ENCODE measurements at regions not wholly inside any gene's neighbourhood (a gene's known extent, or its start where the extent isn't known, plus 50 kb on each side); places are given as distances from the start of the nearest gene placed in this dataset.

GRCh38 chr11:86172894-86173293, 71.7 kb upstream of the EED start:
- Histone ChIP-seq H2BK15ac (ENCODE audit: low read length) (no peak overlapping the region), H4K8ac (ENCODE audit: extremely low read depth, insufficient read depth, low read length) (no peak overlapping the region), H4K91ac (replicated peaks; ENCODE audit: insufficient read length, low read length) (no peak overlapping the region), H3K79me1 (ENCODE audit: low read depth, low read length) (no peaks in the 10 kb centered on the region), H3K4me3 (ENCODE audit: extremely low read depth in 1 of 4, insufficient read depth in 2 of 4, low read depth in 3 of 4, low read length in 4 of 4) (no peak overlapping the region), H3K18ac (ENCODE audit: extremely low read depth, low read length) (no peak overlapping the region), H3K27ac (ENCODE audit: low read depth, low read length) (no peak overlapping the region), H3K4ac (replicated peaks; ENCODE audit: insufficient read length, low read depth, low read length) (no peak overlapping the region), H4K5ac (ENCODE audit: insufficient read length, low read depth, low read length) (no peak overlapping the region), H3K9me3 (ENCODE audit: insufficient read depth in 2 of 2, low read depth in 1 of 2, low read length in 1 of 2) (no peaks in the 10 kb centered on the region), H2AFZ (ENCODE audit: low read length) (no peak overlapping the region), H4K20me1 (replicated peaks in 1 of 2; ENCODE audit: control insufficient read depth in 1 of 2, insufficient read depth in 2 of 2, low read length in 2 of 2) (no peaks in the 10 kb centered on the region), H3K27me3 (replicated peaks in 1 of 4; ENCODE audit: control insufficient read depth in 3 of 4, extremely low read depth in 1 of 4, insufficient read depth in 3 of 4, low read length in 3 of 4) (no peaks in the 10 kb centered on the region), H2BK5ac (ENCODE audit: low read depth, low read length) (no peak overlapping the region), H3K4me1 (replicated peaks in 1 of 4; ENCODE audit: control insufficient read depth in 3 of 4, insufficient read depth in 4 of 4, low read length in 3 of 4) (no peaks in the 10 kb centered on the region), H3K23me2 (ENCODE audit: low read depth, low read length) (no peaks in the 10 kb centered on the region), H3K36me3 (ENCODE audit: control insufficient read depth in 2 of 4, insufficient read depth in 4 of 4, low read length in 3 of 4) (no peaks in the 10 kb centered on the region), H3K4me2 (ENCODE audit: insufficient read depth in 1 of 2, low read depth in 2 of 2, low read length in 2 of 2) (no peak overlapping the region), H3K9ac (replicated peaks in 1 of 4; ENCODE audit: extremely low read depth in 1 of 4, low read depth in 3 of 4, low read length in 3 of 4) (no peak overlapping the region), H3K79me2 (ENCODE audit: control insufficient read depth in 1 of 2, insufficient read depth in 2 of 2, low read length in 2 of 2) (no peaks in the 10 kb centered on the region), H2BK120ac (replicated peaks; ENCODE audit: low read depth, low read length) (no peak overlapping the region), H2BK12ac (ENCODE audit: low read depth, low read length) (no peak overlapping the region), H2BK20ac (ENCODE audit: low read length) (no peak overlapping the region), H3K23ac (ENCODE audit: insufficient read length) (no peak overlapping the region), H3K14ac (ENCODE audit: insufficient read length) (no peak overlapping the region), H3K56ac (replicated peaks; ENCODE audit: insufficient read length, low read depth, low read length) (no peak overlapping the region), H2AK5ac (ENCODE audit: low read depth, low read length) (no peak overlapping the region)
- WGBS, 2 experiments (ENCODE audit: extremely low coverage in 1 of 2, insufficient coverage in 1 of 2, insufficient read length in 1 of 2, insufficient replicate concordance in 2 of 2, low coverage in 1 of 2, low lambda C conversion rate in 2 of 2, missing lambda C conversion rate in 1 of 2): 100% methylated on average over 1 of the region's 1 CpG; no CpG with 5 or more reads in 1 of the 2 experiments
- DNase-seq (ENCODE audit: low read depth in 1 of 2, low spot score in 2 of 2) (no peak), FAIRE-seq (no peak)
- ChIA-PET POLR2A (ENCODE audit: partially characterized antibody) (no interaction called here), CTCF (ENCODE audit: partially characterized antibody) (interaction anchor here (1.2 kb wide), 1 partner anchor 13 kb away, joined by 3 read pairs; no protein-coding TSS in a partner anchor)
- TF ChIP-seq BCL11A (IDR thresholded peaks at IDR 0.05; ENCODE audit: low read depth in 2 of 2, low read length in 2 of 2) (no peak), KDM4A (IDR thresholded peaks at IDR 0.05; ENCODE audit: low read depth, low read length, severe bottlenecking) (no peak), TBP (IDR thresholded peaks at IDR 0.05; ENCODE audit: low read depth, low read length) (no peak), RBBP5 (IDR thresholded peaks at IDR 0.05; ENCODE audit: borderline replicate concordance, low read depth, low read length) (no peak), ASH2L (IDR thresholded peaks at IDR 0.05; ENCODE audit: low read length) (no peak), MAFK (IDR thresholded peaks at IDR 0.05; ENCODE audit: low read depth, low read length) (peak; percentile 86), BACH1 (IDR thresholded peaks at IDR 0.05; ENCODE audit: low read length) (peak; percentile 40; the same call in 1 of the 2 replicates)
